ENCODE measurements at regions not wholly inside any gene's neighbourhood (a gene's known extent, or its start where the extent isn't known, plus 50 kb on each side); places are given as distances from the start of the nearest gene placed in this dataset.
"Not testable (repeated sequence)": the region's sequence is repeated elsewhere in the genome, so short reads cannot be mapped to it uniquely, and the experiment has no call there.

DNA sequence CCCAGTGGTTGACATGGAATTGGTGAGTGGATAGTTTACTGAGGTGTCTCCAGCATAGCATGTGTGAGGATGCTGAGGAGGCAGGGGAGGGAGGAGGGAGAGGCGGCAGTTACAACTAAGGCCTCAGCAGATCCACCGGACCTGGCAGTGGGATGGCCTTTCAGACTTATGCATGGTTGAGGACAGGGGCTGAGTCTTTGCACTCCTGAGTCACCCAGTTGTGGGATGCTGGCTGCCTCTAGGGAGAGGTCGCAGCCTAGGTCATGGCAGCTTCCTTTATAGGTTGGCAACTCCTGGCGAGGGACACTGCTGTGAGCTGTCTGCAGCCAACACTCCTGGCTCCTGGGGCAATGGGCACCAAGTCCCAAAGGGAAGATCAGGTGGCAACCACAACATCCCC is 380.3 kb downstream of the PREX1 start:
- Histone ChIP-seq H3K36me3 (no peaks in the 10 kb centered on the region), H3K27me3 (peaks cover 0 to 7% (median 0%) of the 10 kb centered on the region in 4 donors), H3K9me3 (peaks cover 0 to 17% (median 10%) of the 10 kb centered on the region in 3 donors), H3K27ac (no peak overlapping the region), H3K4me1 (no peaks in the 10 kb centered on the region), H3K4me3 (no peak overlapping the region)
- WGBS, 2 donors, result 71 to 73% methylated on average over 2 to 4 of the region's 4 CpGs
- no peak for DNase-seq
- TF ChIP-seq POLR2A (IDR thresholded peaks at IDR 0.05), result no peak
- TF ChIP-seq, protein P1, sequence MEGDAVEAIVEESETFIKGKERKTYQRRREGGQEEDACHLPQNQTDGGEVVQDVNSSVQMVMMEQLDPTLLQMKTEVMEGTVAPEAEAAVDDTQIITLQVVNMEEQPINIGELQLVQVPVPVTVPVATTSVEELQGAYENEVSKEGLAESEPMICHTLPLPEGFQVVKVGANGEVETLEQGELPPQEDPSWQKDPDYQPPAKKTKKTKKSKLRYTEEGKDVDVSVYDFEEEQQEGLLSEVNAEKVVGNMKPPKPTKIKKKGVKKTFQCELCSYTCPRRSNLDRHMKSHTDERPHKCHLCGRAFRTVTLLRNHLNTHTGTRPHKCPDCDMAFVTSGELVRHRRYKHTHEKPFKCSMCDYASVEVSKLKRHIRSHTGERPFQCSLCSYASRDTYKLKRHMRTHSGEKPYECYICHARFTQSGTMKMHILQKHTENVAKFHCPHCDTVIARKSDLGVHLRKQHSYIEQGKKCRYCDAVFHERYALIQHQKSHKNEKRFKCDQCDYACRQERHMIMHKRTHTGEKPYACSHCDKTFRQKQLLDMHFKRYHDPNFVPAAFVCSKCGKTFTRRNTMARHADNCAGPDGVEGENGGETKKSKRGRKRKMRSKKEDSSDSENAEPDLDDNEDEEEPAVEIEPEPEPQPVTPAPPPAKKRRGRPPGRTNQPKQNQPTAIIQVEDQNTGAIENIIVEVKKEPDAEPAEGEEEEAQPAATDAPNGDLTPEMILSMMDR (IDR thresholded peaks at IDR 0.05), result no peak
- intact Hi-C loops (cut with DNase I), result no loop called here

DNA sequence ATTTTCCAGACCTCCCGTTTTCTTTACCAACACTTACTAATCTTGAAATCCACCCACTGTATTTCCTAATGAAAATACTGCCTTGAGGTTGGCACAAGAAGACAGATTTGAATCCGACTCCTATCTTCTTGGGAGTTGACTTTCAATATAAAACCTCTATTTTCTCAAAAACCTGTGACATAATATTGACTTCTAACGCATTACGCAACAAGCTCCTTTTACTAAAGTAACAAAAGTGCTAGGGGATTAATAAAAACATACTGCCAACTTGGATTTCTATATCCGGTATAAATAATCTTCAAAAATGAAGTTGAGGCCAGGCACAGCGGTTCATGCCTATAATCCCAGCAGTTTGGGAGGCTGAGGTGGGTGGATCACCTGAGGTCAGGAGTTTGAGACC is 382.0 kb downstream of the PREX1 start:
- H3K4me3 ChIP-seq, result no peak overlapping the region
- WGBS, 2 donors, result 69 to 77% methylated on average over 6 of the region's 6 CpGs
- intact Hi-C loops (cut with DNase I), result no loop called here
- TF ChIP-seq, protein P1 (IDR thresholded peaks at IDR 0.05), result no peak
- no peak for TF ChIP-seq POLR2A (IDR thresholded peaks at IDR 0.05)
- H3K9me3 ChIP-seq, result peaks cover 0 to 17% (median 10%) of the 10 kb centered on the region in 3 donors
- H3K27me3 ChIP-seq, result peaks cover 0 to 11% (median 0%) of the 10 kb centered on the region in 4 donors
- no peaks in the 10 kb centered on the region for H3K36me3 ChIP-seq
- H3K4me1 ChIP-seq, result no peaks in the 10 kb centered on the region
- DNase-seq, result no peak
- H3K27ac ChIP-seq, result no peak overlapping the region

DNA sequence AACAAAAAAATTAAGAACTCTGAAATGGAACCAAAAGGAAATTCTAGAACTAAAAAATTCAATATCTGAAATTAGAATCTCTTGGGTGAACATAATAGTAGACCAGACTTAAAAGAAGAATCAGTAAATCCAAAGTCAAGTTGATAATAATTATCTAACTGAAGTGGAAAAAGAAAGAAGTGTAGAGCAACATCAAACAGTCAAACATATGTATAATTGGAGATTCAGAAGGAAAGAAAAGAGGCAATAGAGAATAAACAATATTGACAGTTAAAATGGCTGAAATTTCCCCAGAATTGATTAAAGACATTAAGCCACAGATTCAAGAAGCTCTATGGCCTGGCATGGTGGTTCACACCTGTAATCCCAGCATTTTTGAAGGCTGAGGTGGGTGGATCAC is 383.6 kb downstream of the PREX1 start:
- intact Hi-C loops (cut with DNase I), result no loop called here

DNA sequence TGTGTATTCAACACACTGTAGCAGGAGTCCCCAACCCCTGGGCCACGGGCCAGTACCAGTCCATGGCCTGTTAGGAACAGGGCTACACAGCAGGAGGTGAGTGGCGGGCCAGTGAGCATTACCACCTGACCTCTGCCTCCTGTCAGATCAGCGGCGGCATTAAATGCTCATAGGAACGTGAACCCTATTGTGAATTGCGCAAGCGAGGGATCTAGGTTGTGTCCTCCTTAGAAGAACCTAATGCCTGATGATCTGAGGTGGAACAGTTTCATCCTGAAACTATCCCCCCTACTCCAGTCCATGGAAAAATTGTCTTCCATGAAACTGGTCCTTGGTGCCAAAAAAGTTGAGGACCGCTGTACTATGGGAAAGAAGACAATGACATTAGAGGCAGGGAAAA is 386.9 kb downstream of the PREX1 start:
- no peak overlapping the region for H3K4me3 ChIP-seq
- TF ChIP-seq, protein P1 (IDR thresholded peaks at IDR 0.05), result no peak
- no peak for TF ChIP-seq POLR2A (IDR thresholded peaks at IDR 0.05)
- 71 to 97% methylated on average over 4 to 6 of the region's 8 CpGs for WGBS, 2 donors
- intact Hi-C loops (cut with DNase I), result no loop called here
- no peaks in the 10 kb centered on the region for H3K36me3 ChIP-seq
- H3K4me1 ChIP-seq, result no peaks in the 10 kb centered on the region
- no peak for DNase-seq
- H3K27me3 ChIP-seq, result peaks cover 0 to 36% (median 0%) of the 10 kb centered on the region in 4 donors
- H3K9me3 ChIP-seq, result peaks cover 0 to 17% (median 10%) of the 10 kb centered on the region in 3 donors
- H3K27ac ChIP-seq, result no peak overlapping the region

More for the DNA sequence above, 383.6 kb downstream of the PREX1 start:
- Histone ChIP-seq H3K36me3 (no peaks in the 10 kb centered on the region), H3K27me3 (peaks cover 0 to 26% (median 0%) of the 10 kb centered on the region in 4 donors), H3K4me1 (no peaks in the 10 kb centered on the region), H3K9me3 (peaks cover 0 to 17% (median 10%) of the 10 kb centered on the region in 3 donors), H3K27ac (no peak overlapping the region), H3K4me3 (no peak overlapping the region)
- no peak for TF ChIP-seq POLR2A (IDR thresholded peaks at IDR 0.05)
- TF ChIP-seq, protein P1 (IDR thresholded peaks at IDR 0.05), result no peak
- DNase-seq, result no peak

DNA sequence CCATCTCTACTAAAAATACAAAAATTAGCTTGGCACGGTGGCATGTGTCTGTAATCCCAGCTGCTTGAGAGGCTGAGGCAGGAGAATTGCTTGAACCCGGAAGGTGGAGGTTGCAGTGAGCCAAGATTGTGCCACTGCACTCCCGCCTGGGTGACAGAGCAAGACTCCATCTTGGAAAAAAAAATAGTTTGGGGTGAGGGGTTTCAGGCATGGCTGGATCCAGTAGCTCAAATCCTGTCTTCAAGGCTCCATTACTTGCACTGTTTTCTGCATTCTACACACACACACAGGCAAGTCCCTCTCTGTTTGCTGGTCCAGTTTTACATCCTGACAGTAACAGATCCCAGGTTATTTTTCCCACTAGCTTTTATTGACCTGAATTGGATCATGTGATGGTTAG is 387.5 kb downstream of the PREX1 start:
- peaks cover 0 to 17% (median 10%) of the 10 kb centered on the region in 3 donors for H3K9me3 ChIP-seq
- not testable (repeated sequence) for H3K4me3 ChIP-seq

DNA sequence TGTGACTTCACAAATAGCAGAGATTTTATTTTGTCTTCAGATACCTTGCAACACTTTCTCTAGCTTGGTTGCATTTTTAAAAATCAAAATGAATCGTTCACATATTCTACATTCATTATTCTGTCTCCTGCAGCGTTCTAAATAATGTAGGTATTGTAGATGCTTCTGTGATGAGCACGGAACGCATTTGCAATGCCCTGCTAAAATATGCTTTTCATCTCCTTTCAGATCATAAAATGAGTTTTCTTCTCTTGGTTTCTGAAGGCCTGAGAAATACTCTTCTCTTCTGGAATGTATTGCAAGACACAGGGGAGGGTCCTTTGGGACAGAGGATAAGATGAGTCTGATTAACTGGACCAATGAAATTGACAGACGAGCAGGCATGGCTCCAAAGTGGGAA is 390.7 kb downstream of the PREX1 start:
- intact Hi-C loops (cut with DNase I), result no loop called here
- Histone ChIP-seq H3K27ac (no peak overlapping the region), H3K36me3 (no peaks in the 10 kb centered on the region), H3K4me1 (no peaks in the 10 kb centered on the region), H3K9me3 (no peaks in the 10 kb centered on the region), H3K4me3 (no peak overlapping the region), H3K27me3 (peaks cover 0 to 39% (median 0%) of the 10 kb centered on the region in 4 donors)
- WGBS, 2 donors, result 68 to 83% methylated on average over 5 of the region's 5 CpGs
- TF ChIP-seq, protein P1 (IDR thresholded peaks at IDR 0.05), result no peak
- TF ChIP-seq POLR2A (IDR thresholded peaks at IDR 0.05), result no peak
- DNase-seq, result no peak

More for the DNA sequence above, 387.5 kb downstream of the PREX1 start:
- H3K36me3 ChIP-seq; intact Hi-C loops (cut with DNase I); H3K27ac ChIP-seq; DNase-seq; H3K4me1 ChIP-seq: not testable (repeated sequence)
- H3K27me3 ChIP-seq, result peaks cover 0 to 36% (median 0%) of the 10 kb centered on the region in 4 donors
- 80 to 94% methylated on average over 3 of the region's 3 CpGs for WGBS, 2 donors

DNA sequence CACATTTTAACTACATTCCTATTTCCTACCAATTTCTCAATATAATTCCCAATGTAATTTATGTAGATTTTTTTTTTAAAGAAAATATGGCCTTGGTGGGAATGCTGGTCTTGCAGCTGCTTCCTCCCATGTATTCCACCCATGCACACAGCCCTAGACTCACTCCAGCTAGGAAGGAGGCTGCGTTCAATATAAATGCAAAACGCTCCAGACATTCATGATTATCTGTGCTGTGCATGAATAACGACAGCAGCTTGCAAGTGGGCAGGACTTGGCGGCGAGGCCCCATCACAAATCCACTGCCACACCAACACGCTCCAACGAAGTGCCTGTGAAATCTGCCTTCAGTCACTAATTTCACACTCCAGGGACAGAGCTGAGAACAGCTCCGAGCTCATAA is 391.2 kb downstream of the PREX1 start:
- peaks cover 0 to 39% (median 0%) of the 10 kb centered on the region in 4 donors for H3K27me3 ChIP-seq
- intact Hi-C loops (cut with DNase I); H3K4me3 ChIP-seq; H3K4me1 ChIP-seq; H3K9me3 ChIP-seq; H3K36me3 ChIP-seq; H3K27ac ChIP-seq; DNase-seq: not testable (repeated sequence)
- WGBS, 2 donors, result 58 to 66% methylated on average over 6 of the region's 8 CpGs

Data from esophagus squamous epithelium (tissue), 5 donors.